D721Med (cell line): ENCODE measurements at regions not wholly inside any gene's neighbourhood (a gene's known extent, or its start where the extent isn't known, plus 50 kb on each side); places are given as distances from the start of the nearest gene placed in this dataset.
A peak's percentile ranks its signal among the peaks of the same experiment; 100 is the strongest.

Experiments used
- DNase-seq: peaks from one replicate; pipeline ENCODE4 v3.0.0; 2011; ENCODE audit warnings: low spot score; ENCODE audit not compliant: insufficient read length
- FAIRE-seq: peaks from 2 replicates; lab custom pipeline; 2011; peaks lifted over from hg19 to GRCh38; lab: Jason Lieb, UNC
- CTCF ChIP-seq: IDR thresholded peaks from 2 replicates; pipeline ENCODE4 v1.5.1; 2012; ENCODE audit warnings: mild to moderate bottlenecking, control low read depth; ENCODE audit not compliant: insufficient read depth; ENCODE audit errors: missing control alignments

GRCh38 chr17:33550261-33550660 is 257.2 kb upstream of the ASIC2 start:
- no peak for TF ChIP-seq CTCF
- no peak for FAIRE-seq
- no peak for DNase-seq

- no peak for FAIRE-seq
- no peak for TF ChIP-seq CTCF
- DNase-seq = no peak
Observed at GRCh38 chr17:33551075-33551474, 258.0 kb upstream of the ASIC2 start.

- FAIRE-seq (no peak), DNase-seq (no peak)
- TF ChIP-seq CTCF = no peak
Observed at GRCh38 chr17:33551911-33552310, 258.8 kb upstream of the ASIC2 start.

GRCh38 chr17:33560165-33560564 is 267.1 kb upstream of the ASIC2 start:
- FAIRE-seq (no peak), DNase-seq (no peak)
- no peak for TF ChIP-seq CTCF

- FAIRE-seq (no peak), DNase-seq (no peak)
- no peak for TF ChIP-seq CTCF
Observed at GRCh38 chr17:33560871-33561270, 267.8 kb upstream of the ASIC2 start.

GRCh38 chr17:33561569-33562334 is 268.7 kb upstream of the ASIC2 start:
- FAIRE-seq = no peak
- TF ChIP-seq CTCF = no peak

GRCh38 chr17:33562792-33563191 is 269.7 kb upstream of the ASIC2 start:
- FAIRE-seq (no peak), DNase-seq (no peak)
- peak; percentile 3 for TF ChIP-seq CTCF

More at GRCh38 chr17:33561569-33562334, 268.7 kb upstream of the ASIC2 start:
- no peak for DNase-seq
